IgD-negative memory B cell (primary cell): ENCODE measurements at regions not wholly inside any gene's neighbourhood (a gene's known extent, or its start where the extent isn't known, plus 50 kb on each side); places are given as distances from the start of the nearest gene placed in this dataset.

Source experiments
- H3K27ac Mint-ChIP-seq, 3 donors: one replicate each; pipeline ENCODE4 v1.8.0; 2020 to 2022; ENCODE audit warnings: mild to moderate bottlenecking in 3 of 3, mixed read lengths in 3 of 3, moderate library complexity in 1 of 3
- H3K27me3 Mint-ChIP-seq: one replicate; pipeline ENCODE4 v1.8.0; 2021; ENCODE audit warnings: mixed read lengths
- H3K36me3 Mint-ChIP-seq: one replicate; pipeline ENCODE4 v1.8.0; 2020; ENCODE audit warnings: mild to moderate bottlenecking, mixed read lengths
- H3K4me1 Mint-ChIP-seq, 3 donors: one replicate each; pipeline ENCODE4 v1.8.0; 2020 to 2022; ENCODE audit warnings: mixed read lengths in 3 of 3, mild to moderate bottlenecking in 1 of 3
- H3K4me3 Mint-ChIP-seq, 4 donors: one replicate each; pipeline ENCODE4 v1.8.0; 2020 to 2022; ENCODE audit warnings: mild to moderate bottlenecking in 4 of 4, mixed read lengths in 4 of 4, moderate library complexity in 3 of 4
- H3K9me3 Mint-ChIP-seq, 3 donors: one replicate each; pipeline ENCODE4 v1.8.0; 2020 to 2021; ENCODE audit warnings: mixed read lengths in 3 of 3, mild to moderate bottlenecking in 1 of 3

- no peaks in the 10 kb centered on the region for H3K9me3 Mint-ChIP-seq
- H3K27me3 Mint-ChIP-seq, result peaks cover 6% of the 10 kb centered on the region
- H3K36me3 Mint-ChIP-seq, result no peaks in the 10 kb centered on the region
- no peak overlapping the region for H3K4me3 Mint-ChIP-seq
- H3K4me1 Mint-ChIP-seq, result no peaks in the 10 kb centered on the region
- H3K27ac Mint-ChIP-seq, result no peak overlapping the region
Measured at GRCh38 chr18:77448046-77448445, 198.4 kb downstream of the GALR1 start.

- Mint-ChIP-seq H3K9me3 (no peaks in the 10 kb centered on the region), H3K27me3 (peaks cover 3% of the 10 kb centered on the region), H3K36me3 (no peaks in the 10 kb centered on the region), H3K27ac (no peak overlapping the region), H3K4me3 (no peak overlapping the region), H3K4me1 (no peaks in the 10 kb centered on the region)
Measured at GRCh38 chr18:77455004-77455403, 205.4 kb downstream of the GALR1 start.

GRCh38 chr18:77457681-77458080, 208.0 kb downstream of the GALR1 start:
- Mint-ChIP-seq H3K4me1 (peaks cover 0 to 1% (median 0%) of the 10 kb centered on the region in 3 donors), H3K4me3 (no peak overlapping the region), H3K9me3 (no peaks in the 10 kb centered on the region), H3K27ac (no peak overlapping the region), H3K27me3 (no peaks in the 10 kb centered on the region), H3K36me3 (no peaks in the 10 kb centered on the region)

- peaks cover 4% of the 10 kb centered on the region for H3K27me3 Mint-ChIP-seq
Measured at GRCh38 chr18:77461062-77461688, 211.5 kb downstream of the GALR1 start.

GRCh38 chr18:77464917-77465316, 215.3 kb downstream of the GALR1 start:
- Mint-ChIP-seq H3K9me3 (peaks cover 0 to 3% (median 0%) of the 10 kb centered on the region in 3 donors), H3K4me3 (no peak overlapping the region), H3K36me3 (no peaks in the 10 kb centered on the region), H3K4me1 (peaks cover 0 to 3% (median 0%) of the 10 kb centered on the region in 3 donors), H3K27ac (no peak overlapping the region), H3K27me3 (peaks cover 6% of the 10 kb centered on the region)

More at GRCh38 chr18:77461062-77461688, 211.5 kb downstream of the GALR1 start:
- Mint-ChIP-seq H3K4me1 (peaks cover 0 to 1% (median 0%) of the 10 kb centered on the region in 3 donors), H3K27ac (no peak overlapping the region), H3K9me3 (no peaks in the 10 kb centered on the region), H3K36me3 (no peaks in the 10 kb centered on the region), H3K4me3 (no peak overlapping the region)

GRCh38 chr18:77466890-77467289, 217.2 kb downstream of the GALR1 start:
- Mint-ChIP-seq H3K27ac (no peak overlapping the region), H3K27me3 (peaks cover 12% of the 10 kb centered on the region), H3K4me1 (peaks cover 0 to 2% (median 0%) of the 10 kb centered on the region in 3 donors), H3K4me3 (no peak overlapping the region), H3K36me3 (no peaks in the 10 kb centered on the region), H3K9me3 (peaks cover 0 to 3% (median 0%) of the 10 kb centered on the region in 3 donors)

- Mint-ChIP-seq H3K36me3 (no peaks in the 10 kb centered on the region), H3K27me3 (peaks cover 8% of the 10 kb centered on the region), H3K4me3 (no peak overlapping the region), H3K27ac (no peak overlapping the region), H3K4me1 (peaks cover 0 to 2% (median 0%) of the 10 kb centered on the region in 3 donors), H3K9me3 (peaks cover 0 to 3% (median 0%) of the 10 kb centered on the region in 3 donors)
Measured at GRCh38 chr18:77469131-77469530, 219.5 kb downstream of the GALR1 start.

GRCh38 chr18:77470569-77471413, 221.1 kb downstream of the GALR1 start:
- peaks cover 13% of the 10 kb centered on the region for H3K27me3 Mint-ChIP-seq
- no peak overlapping the region for H3K4me3 Mint-ChIP-seq
- no peaks in the 10 kb centered on the region for H3K36me3 Mint-ChIP-seq
- peaks cover 0 to 2% (median 0%) of the 10 kb centered on the region in 3 donors for H3K4me1 Mint-ChIP-seq
- peaks cover 0 to 3% (median 0%) of the 10 kb centered on the region in 3 donors for H3K9me3 Mint-ChIP-seq
- H3K27ac Mint-ChIP-seq, result no peak overlapping the region

GRCh38 chr18:77472509-77472908, 222.9 kb downstream of the GALR1 start:
- peak overlapping the region in 1 of 4 donors; percentile 18 for H3K4me3 Mint-ChIP-seq
- H3K9me3 Mint-ChIP-seq, result no peaks in the 10 kb centered on the region
- peaks cover 13% of the 10 kb centered on the region for H3K27me3 Mint-ChIP-seq
- peaks cover 0 to 2% (median 0%) of the 10 kb centered on the region in 3 donors for H3K4me1 Mint-ChIP-seq
- no peaks in the 10 kb centered on the region for H3K36me3 Mint-ChIP-seq
- H3K27ac Mint-ChIP-seq, result no peak overlapping the region

- H3K36me3 Mint-ChIP-seq, result no peaks in the 10 kb centered on the region
- H3K4me3 Mint-ChIP-seq, result no peak overlapping the region
- no peak overlapping the region for H3K27ac Mint-ChIP-seq
- no peaks in the 10 kb centered on the region for H3K4me1 Mint-ChIP-seq
- no peaks in the 10 kb centered on the region for H3K9me3 Mint-ChIP-seq
- peaks cover 4% of the 10 kb centered on the region for H3K27me3 Mint-ChIP-seq
Measured at GRCh38 chr18:77478646-77479442, 229.2 kb downstream of the GALR1 start.

GRCh38 chr18:77481541-77481940, 231.9 kb downstream of the GALR1 start:
- H3K27ac Mint-ChIP-seq, result no peak overlapping the region
- H3K36me3 Mint-ChIP-seq, result no peaks in the 10 kb centered on the region
- H3K4me3 Mint-ChIP-seq, result no peak overlapping the region
- H3K9me3 Mint-ChIP-seq, result peaks cover 0 to 7% (median 0%) of the 10 kb centered on the region in 3 donors
- no peaks in the 10 kb centered on the region for H3K27me3 Mint-ChIP-seq
- H3K4me1 Mint-ChIP-seq, result no peaks in the 10 kb centered on the region

- H3K27me3 Mint-ChIP-seq, result no peaks in the 10 kb centered on the region
- peaks cover 0 to 7% (median 0%) of the 10 kb centered on the region in 3 donors for H3K9me3 Mint-ChIP-seq
- no peak overlapping the region for H3K27ac Mint-ChIP-seq
- H3K36me3 Mint-ChIP-seq, result no peaks in the 10 kb centered on the region
- H3K4me3 Mint-ChIP-seq, result no peak overlapping the region
- H3K4me1 Mint-ChIP-seq, result no peaks in the 10 kb centered on the region
Measured at GRCh38 chr18:77482190-77483085, 232.8 kb downstream of the GALR1 start.

GRCh38 chr18:77486985-77487384, 237.3 kb downstream of the GALR1 start:
- Mint-ChIP-seq H3K4me1 (no peaks in the 10 kb centered on the region), H3K27me3 (peaks cover 2% of the 10 kb centered on the region), H3K27ac (no peak overlapping the region), H3K9me3 (peaks cover 0 to 12% (median 7%) of the 10 kb centered on the region in 3 donors), H3K4me3 (no peak overlapping the region), H3K36me3 (peaks cover 1% of the 10 kb centered on the region)
